Effector CD4-positive, alpha-beta T cell (primary cell): ENCODE measurements at regions not wholly inside any gene's neighbourhood (a gene's known extent, or its start where the extent isn't known, plus 50 kb on each side); places are given as distances from the start of the nearest gene placed in this dataset.

Experiments
- DNase-seq: peaks from one replicate; pipeline ENCODE4 v3.0.0-alpha.2; 2020

- no peak for DNase-seq
These were observed 442.0 kb upstream of the ANKRD30A start for GRCh38 chr10:36683421-36683820.

- DNase-seq, result no peak
These were observed 443.4 kb upstream of the ANKRD30A start for GRCh38 chr10:36681751-36682632.

DNA sequence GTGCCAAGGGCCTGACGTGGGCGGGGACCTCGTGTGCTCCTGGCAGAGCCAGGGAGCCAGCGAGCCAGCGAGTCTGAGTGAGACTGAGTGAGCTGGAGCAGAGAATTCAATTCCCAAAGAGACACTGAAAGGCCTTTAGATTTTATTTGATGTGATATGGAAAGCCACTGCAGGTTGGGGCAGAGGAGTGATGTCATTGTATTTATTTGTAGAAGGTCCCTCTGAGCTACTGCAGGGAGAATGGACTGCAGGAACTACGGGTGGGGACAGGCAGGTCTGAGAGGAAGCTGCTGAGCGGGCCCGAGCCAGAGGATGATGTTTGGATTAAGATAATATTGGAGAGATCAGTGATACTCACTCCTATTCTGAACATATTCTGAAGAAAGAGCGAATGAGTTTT lies 445.8 kb upstream of the ANKRD30A start:
- no peak for DNase-seq

DNA sequence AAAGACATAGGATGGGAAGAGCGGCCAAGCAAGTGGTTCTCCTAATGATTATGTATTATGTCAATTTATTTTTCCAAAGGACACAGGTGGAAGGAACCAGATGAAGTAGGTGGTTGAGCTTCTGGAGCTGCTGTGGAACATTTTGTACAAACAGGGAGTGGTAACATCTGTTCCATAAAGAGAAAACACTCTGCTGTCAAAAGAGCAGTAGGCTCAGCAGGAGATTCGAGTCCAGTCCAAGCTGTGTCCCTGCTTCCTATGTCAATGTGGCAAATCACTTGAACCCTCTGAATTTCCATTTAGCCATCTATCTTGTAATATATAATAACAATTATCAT lies 448.0 kb upstream of the ANKRD30A start:
- no peak for DNase-seq

GRCh38 chr10:36676756-36677430 lies 448.5 kb upstream of the ANKRD30A start:
- no peak for DNase-seq

GRCh38 chr10:36676321-36676720 lies 449.1 kb upstream of the ANKRD30A start:
- no peak for DNase-seq

- no peak for DNase-seq
These were observed 449.9 kb upstream of the ANKRD30A start for GRCh38 chr10:36675458-36675880.

GRCh38 chr10:36671607-36672006 lies 453.8 kb upstream of the ANKRD30A start:
- DNase-seq, result no peak

DNA sequence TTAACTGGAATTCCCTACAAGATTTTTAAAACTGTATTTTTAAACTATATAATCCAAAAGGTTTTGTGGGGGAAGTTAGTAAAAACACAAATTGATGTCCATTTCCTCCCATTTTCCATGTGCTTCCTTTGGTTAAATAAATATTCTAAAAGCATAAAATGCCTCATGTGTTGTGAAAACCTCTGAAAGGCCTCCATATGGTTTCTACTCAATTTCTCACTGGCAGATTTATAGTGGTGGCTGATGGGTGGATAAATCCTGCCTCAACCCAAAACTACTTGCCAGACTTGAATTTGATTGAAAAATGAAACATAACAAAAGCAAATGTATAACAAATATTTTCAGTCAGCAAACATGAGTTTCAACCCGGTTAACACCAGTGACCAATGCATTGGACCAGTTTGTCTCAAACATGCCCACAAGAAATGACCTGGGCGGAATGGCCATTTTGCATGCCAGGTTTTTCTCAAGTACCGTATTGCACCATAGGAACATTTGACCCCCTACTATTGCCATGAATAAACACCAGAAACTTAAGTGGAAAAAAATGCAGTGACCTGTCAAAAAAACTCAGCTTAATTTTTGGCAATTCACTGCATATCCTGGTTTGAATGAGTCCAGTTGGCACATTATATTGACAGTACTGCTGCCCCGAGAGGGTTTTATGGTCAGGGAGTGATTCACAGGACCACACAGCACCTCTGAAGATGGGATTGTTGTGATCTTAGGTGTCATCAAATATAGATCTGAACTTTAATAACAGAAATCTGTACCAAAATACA lies 454.6 kb upstream of the ANKRD30A start:
- no peak for DNase-seq

DNA sequence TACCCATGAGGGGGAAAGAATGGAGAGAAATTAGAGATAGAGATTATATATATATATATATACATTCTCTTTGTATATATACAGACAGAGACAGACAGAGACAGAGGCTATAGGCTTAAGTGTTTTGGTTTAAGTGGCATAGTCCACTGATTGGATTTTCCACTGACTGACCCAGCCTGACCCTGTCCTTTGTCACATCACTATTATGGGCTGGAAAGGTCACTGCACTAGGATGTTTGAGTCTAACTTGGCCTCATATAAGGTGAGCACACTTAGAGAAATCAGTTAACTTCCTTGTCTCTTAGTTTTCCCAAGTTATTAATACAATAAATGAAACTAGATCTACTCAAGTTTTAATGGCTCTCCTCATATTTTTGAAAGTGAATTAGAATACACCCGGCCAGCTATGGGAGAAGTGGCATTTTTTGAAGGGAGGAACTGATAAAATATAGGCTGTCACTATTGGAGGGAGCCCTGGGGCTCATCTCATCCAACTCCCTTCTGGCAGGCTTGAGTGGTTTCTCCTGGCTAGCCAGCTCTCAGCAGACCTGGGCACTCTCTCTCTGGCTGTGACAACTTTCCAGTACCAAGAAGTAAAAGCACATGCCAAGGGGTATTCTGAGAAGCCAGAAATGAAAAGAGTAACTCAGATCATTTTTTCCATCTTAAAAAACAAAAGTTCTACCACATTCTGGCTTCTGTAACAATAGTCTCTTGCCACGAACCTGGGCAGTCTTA lies 455.6 kb upstream of the ANKRD30A start:
- DNase-seq, result no peak

- no peak for DNase-seq
These were observed 458.9 kb upstream of the ANKRD30A start for GRCh38 chr10:36666451-36666850.

DNA sequence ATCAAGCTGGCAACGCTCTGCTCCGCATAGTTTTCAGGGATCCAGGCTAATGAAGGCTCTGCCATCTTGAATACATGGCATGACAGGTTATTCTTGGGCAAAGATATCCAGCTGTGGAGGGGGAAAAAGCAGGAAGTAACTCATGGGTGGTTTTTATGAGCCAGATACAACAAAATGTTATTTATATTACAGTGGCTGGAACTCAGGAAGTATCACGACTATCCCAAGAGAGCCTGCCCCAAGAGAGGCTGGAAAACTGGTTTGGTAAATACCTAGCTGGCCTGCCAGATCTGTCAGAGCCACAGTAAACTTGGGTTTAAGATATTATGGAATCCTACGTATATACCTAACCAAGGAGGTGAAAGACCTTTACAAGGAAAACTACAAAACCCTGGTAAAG lies 462.8 kb upstream of the ANKRD30A start:
- no peak for DNase-seq

GRCh38 chr10:36650274-36650673 lies 475.1 kb upstream of the ANKRD30A start:
- DNase-seq, result no peak

GRCh38 chr10:36647540-36647939 lies 477.9 kb upstream of the ANKRD30A start:
- DNase-seq, result no peak

- no peak for DNase-seq
These were observed 484.8 kb upstream of the ANKRD30A start for GRCh38 chr10:36640626-36641025.

DNA sequence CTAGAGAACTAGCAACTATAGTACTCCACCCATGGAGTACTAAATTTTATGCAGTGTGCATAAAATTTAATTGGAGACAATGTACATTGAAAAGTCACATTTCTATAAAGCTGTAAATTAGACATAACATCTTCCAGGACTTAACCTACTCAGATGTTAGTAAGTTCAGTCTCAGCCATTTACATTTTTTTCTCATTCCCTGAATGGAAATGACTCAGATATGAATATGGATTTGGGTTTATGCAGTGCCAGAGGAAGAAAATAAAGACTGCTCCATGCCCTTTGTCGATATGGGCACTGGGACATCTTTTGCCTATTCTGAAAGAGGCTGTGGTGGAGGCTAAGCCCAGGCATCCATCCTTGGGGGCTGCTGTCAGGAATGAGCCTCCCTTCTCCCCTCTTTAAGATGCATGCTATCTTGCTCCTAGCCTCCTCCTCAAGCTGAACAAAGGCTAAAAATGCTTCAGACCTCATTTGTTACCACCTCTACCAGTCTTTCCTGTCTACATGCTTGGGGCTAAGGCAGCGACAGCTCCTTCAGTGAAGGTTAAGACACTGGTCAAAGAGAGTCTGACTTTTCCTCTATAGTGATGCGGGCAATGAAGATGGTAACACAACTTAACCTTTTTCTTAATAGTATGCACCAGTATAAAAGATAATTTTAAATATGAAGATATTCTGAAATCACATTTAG lies 486.8 kb upstream of the ANKRD30A start:
- DNase-seq, result no peak

DNA sequence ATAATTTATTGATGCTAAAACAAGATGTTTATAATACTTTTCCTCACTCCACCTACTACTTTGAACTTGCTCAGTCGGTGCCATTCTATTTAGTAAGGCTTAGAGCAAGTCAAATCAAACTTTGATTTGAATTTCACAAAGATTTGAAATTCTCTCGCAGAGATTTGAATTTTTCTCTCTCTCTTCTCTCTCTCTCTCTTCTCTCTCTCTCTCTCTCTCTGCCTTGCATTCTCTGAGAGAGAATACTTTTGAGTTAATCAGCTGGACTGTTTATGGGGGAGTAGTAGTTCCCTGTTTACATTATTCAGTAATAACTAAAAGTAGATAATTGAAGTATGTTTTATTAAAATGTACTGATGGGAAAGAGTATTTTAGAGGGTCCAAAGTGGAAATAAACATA lies 488.5 kb upstream of the ANKRD30A start:
- no peak for DNase-seq

DNA sequence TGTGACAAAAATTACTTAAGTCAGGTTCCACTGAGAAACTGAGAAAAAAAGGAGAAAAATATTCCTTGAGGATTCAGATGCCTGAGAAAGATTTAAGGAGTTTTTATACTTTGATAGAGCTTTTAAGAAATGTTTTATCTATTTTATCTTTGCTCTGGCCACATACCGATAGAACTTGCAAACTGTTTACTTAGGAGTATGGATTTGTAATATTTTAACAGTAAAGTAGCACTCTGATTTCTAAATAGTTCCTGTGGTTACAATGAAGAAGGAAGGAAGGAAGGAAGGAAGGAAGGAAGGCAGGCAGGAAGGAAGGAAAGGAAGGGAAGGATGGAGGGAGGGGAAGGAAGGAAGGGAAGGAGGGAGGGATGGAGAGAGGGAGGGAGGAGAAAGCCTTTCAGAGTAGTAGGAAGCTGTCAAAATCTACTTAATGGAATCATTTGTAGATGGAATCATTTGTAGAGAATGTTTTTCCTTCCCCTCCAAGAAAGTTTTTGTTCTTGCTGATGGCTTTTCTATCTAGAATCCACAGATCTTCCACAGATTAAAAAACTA lies 489.0 kb upstream of the ANKRD30A start:
- no peak for DNase-seq

DNA sequence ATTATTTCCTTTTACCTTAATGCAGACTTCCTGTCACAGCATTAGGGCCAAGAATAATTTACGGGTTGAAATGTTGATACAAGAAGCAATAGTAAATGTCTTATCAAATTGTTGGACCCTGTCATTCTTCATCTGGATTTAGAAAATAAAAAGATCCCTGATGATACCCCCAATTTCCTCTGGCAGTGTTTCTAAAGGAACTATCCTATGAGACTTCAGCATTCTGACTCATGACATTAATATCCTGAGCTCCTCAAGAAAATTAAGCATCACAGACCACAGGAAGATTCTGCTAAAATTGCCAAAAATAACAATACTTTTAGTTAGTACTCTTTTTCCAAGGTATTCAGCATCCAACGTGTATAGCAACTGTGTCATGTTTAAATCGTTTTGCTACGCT lies 490.5 kb upstream of the ANKRD30A start:
- no peak for DNase-seq

DNA sequence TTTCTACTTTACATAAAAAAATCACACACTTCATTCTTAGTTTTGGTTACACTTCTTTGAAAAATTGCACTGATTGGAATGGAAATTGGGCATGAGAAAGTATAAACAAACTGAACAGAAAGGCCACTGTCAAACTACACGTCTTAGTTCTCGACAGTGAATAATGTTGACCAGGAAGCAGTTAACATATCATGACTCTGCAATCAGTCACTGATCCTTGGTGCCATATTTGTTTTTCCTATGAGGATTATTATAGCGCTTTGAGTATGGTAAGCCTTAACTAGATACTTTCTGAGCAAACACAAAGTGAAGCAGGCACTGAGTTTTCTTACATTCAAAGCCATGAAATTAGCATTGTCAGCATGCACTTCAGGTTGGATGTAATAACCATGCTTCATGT lies 495.1 kb upstream of the ANKRD30A start:
- no peak for DNase-seq

- DNase-seq, result no peak
These were observed 495.9 kb upstream of the ANKRD30A start for GRCh38 chr10:36629476-36629875.

DNA sequence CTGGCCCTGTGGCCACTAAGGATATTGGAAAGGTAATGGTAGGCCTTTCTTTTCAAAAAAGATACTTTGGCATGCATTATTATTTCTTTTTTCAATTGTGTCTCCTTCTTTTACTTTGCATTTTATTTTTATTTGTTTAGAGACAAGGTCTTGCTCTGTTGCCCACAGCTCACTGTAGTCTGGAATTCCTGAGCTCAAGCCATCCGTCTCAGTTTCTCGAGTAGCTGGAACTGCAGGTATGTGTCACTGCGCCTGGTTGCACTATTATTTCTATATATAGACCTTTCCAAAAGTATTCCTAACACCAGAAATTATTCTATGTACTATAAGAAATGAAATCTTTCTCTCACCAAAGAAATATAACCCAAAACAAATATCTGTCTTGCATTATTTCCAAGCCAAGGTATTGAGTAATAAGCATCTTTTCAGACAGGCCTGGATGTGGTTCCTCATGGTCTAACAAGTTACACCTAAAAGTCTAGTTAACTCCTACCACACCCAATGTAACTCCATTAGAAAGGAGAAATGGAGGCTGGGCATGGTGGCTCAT lies 500.8 kb upstream of the ANKRD30A start:
- DNase-seq, result no peak
